HG03025 (cell line): ENCODE measurements at regions not wholly inside any gene's neighbourhood (a gene's known extent, or its start where the extent isn't known, plus 50 kb on each side); places are given as distances from the start of the nearest gene placed in this dataset.

Experiments used
- ATAC-seq: cut with Tn5 transposase; IDR thresholded peaks from one replicate; pipeline ENCODE4 v1.9.1; 2021; ENCODE audit warnings: mild to moderate bottlenecking, moderate library complexity; ENCODE audit not compliant: unreplicated experiment, low FRiP score

DNA sequence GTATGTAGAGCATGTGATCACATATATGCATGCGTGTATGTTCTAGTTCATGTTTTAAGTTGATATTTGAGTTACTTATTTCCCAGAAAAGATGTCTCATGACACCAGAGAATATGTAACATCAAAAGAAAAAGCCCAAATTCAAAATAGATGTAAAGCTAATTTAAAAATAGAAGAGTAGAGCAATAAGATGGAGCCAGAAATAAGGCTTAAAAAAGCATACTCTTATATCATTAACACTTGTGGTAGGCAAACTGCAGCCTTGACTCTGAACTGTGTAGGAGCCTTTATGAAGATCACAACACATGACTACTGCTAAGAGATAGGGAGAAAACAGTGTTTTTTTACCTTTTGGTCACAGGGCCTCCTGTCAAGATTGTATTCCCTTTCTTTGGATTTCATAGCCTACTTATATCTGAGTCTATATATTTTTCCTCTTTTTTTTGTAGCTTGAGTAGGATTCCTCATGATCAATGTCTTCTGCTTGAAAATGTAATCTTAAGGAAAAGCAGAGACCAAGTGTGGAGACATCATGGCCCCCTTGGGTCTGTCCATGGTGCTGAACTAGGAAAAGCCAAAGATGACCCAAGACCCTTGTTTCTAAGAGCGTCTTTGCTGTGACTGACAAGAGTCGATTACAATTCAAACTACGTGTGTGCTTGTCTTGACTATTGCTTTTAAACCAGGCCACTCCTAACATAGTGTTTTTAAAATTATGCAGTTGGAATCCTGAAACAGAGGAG is 390.4 kb downstream of the SHISA9 start:
- no peak for ATAC-seq

DNA sequence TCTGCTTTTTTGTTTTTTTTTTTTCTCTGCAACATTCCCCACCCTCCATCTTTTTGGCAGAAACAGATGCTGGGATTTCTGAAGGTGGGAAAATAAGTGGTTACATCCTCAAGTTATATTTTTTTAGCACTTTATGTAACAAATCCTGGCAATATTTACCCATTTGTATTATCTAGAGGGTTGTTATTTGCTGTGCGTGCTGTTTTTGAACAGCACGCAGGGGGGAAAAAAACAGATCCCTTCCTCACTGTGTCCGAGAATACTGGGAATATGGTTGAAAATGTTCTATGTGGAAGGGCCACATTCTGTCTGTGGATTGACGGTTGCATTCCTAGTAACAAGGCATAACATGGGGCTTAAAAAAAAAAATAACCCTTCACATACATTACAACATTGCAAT is 394.8 kb downstream of the SHISA9 start:
- no peak for ATAC-seq

DNA sequence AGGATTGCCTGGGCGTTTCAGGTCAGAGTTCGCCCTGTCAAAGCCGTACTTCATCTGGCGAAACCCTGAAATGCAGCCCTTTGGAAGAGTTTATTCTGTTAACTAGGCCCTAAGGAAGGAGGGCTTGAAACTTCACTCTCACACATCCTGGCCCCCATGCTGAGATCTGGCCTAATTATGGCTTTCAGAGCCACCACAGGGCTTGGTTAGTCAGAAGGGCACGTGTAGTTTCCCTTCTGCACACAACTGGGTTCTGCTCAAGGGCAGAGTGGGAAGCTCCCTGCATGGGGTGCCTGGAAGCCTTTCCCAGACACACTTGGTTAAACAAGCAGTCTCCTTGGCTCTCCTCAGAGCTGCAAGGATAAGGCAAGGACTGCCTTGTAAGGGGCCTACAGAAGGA is 397.3 kb downstream of the SHISA9 start:
- ATAC-seq = no peak

DNA sequence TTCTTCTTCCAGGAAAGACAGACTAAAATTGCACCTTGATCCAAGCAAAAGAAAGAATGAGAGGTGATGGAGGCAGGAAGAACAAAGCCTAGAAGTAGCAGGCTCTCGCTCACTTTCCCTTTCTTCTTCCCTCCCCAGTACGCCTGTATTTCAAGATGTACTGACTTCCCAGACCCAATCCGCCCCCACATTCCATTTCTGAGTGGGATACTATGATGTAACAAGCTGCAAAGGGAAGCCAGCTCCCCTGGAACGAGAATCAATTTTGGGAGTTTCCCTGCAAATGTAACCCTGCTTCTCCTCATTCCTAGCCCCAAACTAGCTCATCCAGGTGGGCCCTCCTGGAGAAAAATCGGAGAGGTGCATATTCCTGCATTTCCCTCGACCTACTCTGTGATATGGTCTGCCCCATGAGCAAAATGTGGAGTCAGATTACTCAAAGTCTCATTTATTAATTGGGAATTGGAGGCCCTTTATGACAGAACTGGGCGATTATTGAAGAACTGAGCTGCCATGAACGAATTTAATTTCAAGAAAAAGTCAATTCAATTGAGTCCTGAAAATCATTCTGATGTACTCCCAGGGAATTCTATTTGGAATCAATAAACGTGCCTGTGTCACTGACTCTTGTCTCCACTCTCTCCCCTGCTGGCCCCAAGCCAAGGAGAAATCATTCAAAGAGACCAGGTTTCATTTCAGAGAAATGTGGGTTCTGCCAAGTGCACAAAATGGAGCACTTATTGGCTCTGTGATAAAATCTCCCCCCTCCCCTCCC is 398.9 kb downstream of the SHISA9 start:
- no peak for ATAC-seq

DNA sequence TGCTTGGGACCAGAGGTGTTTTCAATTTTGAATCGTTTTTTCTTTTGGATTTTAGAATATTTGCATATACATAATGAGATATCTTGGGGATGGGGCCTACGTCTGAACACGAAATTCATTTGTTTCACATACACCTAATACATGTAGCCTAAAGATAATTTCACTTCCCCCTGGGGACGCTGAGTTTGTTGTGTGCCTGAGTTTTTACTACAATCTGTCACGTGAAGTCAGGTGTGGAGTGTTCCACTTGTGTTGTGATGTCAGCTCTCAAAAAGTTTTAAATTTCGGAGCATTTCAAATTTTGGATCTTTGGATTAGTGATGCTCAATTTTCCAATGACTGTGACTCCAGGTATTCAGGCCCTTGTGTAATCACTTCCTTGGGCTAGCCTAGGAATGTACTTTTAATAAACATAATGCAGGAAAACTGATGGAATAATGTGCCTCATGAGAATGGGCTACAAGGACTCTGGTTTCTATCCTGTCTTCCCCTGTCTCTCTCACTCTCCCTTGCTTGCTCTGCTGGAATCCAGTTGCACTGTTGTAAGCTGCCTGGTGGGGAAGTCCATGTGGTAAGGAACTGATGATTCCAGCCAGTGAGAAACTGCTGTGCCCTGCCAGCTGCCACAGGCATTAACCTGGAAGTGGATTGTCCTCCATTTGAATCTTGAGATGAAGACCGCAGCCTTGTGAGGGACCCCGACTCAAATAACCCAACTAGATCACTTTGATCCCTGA is 403.8 kb downstream of the SHISA9 start:
- ATAC-seq = no peak

DNA sequence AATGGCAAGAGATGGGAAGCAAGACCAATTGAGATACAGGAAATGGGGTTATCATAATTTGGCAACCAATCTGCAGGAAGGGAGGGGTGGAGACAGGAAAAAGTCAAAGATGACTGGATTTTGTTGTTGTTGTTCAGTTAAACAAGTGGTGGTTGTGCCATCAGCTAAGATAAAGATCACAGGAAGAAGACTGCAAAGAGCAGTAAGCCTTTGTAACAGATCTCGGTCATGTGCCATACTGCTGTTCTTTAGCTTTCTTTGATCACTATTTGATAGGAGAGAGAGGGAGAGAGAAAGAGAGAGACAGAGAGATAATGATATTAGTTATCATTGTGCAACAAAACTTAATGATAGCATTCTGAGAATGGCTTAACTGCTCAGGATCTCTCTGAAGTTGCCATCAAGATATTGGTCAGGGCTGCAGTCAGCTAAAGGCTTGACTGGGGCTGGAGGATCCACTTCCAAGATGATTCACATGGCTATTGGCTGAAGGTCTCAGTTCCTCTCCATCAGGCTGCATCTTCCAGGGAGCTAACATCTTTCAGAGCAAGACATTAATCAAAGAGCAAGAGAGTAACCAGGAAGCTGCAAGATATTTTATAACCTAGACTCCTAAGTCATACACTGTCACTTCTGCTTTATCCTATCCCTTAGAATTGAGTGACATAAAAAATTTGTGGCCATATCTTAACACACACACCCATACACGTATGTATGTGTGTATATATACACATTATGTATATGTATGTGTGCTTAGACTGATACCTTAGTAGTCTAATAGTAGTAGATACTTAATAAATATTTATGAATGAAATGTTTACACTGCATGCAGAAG is 405.0 kb downstream of the SHISA9 start:
- ATAC-seq = no peak

DNA sequence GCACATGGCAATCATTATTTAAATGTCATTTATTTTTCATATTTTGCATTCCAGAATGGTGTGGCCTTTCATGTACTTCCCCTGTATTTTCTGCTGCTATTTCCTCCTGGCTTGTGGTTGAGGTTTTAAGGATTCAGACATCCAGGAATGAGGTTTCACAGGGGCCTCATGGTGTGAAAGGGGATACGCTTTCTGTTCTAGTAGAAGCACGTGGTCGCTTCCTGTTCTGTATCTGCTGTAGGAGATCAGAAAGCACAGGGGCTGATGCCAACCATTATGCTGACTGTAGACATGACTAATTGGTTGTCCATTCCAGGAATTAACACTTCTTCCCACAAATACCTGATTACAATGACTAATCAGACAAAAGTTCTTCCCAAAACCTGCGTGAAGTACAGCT is 405.9 kb downstream of the SHISA9 start:
- ATAC-seq = no peak

DNA sequence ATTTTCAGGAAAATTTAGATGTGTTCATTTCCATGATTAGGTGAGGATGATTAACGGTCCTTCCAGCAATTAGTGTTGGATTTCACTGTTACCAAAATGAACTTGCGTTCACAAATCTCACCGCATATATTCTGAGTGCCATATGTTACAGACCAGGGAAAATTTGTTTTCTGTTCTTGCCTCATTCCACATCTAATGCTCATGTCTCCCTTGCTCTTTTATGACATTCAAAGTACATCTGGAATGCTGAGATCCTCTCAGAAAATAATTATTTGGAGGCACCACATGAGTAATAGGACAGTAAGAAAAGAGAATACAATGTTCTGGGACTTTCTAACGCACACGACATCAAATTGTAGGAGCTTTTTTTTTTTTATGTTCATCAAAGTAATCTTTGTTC is 406.5 kb downstream of the SHISA9 start:
- ATAC-seq = no peak

DNA sequence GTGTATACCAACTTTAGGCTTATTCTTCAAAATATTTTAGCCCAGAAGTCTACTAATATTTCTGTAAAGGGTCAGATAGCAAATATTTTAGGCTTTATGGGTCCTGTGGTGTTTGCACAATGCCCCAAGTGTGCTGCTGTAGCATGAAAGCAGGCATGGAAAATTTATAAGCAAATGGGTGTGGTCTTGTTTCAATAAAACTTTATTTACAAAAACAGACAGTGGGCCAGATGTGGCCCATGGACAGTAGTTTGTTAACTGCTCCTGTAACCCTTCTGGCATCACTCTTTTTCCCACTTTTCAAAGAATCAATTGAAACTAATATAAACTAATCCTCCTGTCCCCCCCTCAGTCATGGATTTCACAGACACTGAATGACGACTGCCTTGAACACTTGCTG is 410.7 kb downstream of the SHISA9 start:
- ATAC-seq = no peak

DNA sequence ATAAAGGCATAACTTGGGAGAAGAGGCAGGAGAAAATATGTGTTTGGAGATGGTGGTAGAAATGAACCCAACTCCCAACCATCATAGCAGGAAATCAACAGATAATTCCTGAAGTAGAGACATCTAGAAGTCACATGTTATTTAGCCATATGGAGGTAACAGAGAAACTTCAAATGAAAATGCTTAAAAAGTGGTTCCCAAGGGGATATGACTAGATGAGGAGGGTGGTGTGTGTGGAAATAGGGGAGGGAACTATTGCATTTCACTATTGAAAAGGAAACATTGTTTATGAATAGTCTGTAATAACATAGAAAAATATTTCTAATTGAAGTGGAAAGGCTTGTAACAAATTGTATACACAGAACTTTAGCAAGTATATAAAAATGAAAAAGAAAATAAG is 412.0 kb downstream of the SHISA9 start:
- no peak for ATAC-seq

DNA sequence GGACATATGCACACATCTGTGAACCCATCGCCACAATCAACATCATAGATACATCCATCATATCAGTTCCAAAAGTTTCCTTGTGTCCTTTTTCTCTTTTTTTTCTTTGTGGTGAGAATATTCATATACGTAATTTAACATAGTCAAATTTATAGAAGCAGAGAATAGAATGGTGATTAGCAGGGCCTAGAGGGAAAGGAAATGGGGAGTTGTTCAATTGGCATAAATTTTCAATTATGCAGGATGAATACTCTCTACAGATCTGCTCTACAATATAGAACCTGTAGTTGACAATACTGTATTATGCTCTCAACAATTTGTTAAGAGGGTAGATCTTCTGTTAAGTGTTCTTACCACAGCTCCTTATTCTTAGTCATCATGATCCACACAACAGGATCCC is 413.2 kb downstream of the SHISA9 start:
- ATAC-seq = no peak

DNA sequence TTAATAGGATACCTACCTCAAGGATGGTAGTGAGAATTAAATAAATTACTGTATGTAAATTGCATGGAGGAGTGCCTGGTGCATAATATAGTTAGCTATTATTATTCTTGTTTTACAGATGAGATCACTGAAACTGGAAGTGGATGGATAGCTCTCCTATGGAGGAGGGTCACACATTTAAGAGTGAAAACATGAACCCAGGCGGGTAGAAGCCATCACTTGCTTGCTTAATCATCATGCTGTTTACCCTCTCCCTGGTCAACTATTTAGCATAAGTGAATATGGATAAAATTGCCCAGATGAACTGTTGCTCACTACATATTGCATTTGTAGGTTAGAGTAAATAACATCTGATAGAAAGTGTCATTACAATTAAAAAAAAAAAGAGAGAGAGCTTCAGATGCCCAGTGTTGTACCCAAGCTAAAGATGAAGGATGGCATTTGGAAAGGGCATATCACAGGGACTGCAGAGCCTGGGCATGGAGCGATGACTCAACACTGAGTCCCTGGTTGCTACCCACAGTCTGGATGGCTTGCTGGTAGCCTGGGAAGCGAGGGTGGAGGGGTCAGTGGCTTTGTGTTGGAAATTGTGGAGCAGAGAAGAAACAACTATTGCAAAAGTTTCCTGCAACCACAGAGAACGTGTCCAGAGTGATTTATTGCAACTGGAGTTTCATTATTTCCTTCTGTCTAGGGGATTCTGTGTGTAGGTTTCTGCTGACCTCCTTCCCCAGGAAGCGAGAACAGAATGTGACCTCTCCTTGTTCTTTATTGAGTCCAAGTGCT is 414.4 kb downstream of the SHISA9 start:
- ATAC-seq = no peak

DNA sequence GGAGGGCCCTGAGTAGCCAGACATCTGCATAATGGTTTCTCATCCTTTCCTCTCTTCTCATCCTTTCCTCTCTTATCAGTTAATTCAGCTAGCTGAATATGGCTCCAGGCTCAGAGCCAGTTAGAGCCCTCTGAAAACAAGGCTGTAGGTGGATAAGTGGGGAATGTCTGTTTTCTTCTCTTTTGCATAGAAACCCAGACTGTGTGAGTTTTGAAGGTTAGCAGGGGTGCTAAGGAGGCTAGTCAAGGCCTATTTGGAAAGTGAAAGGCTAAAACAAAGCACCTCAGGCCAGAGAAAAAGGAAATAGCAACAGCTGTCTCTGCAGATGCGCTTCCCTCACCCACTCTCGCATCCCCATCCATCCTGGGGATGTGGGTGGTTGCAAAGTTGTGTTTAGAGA is 420.9 kb downstream of the SHISA9 start:
- no peak for ATAC-seq

DNA sequence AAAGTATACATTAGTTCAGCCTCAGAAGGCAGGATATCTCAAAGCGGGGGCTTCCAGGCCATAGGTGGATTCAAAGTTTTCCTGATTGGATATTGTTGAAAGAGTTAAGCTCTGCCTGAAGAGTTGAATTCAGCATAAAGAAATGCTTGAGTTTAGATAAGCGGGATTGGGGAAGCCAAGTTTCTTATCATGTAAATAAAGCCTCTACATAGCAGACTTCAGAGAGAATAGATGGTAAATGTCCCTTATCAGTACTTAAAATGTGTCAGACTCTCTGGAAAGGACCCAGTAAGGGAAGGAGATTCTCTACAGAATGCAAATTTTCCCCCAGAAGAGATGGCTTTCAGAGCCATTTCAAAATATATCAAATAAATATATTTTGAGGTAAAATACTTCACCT is 423.5 kb downstream of the SHISA9 start:
- no peak for ATAC-seq

DNA sequence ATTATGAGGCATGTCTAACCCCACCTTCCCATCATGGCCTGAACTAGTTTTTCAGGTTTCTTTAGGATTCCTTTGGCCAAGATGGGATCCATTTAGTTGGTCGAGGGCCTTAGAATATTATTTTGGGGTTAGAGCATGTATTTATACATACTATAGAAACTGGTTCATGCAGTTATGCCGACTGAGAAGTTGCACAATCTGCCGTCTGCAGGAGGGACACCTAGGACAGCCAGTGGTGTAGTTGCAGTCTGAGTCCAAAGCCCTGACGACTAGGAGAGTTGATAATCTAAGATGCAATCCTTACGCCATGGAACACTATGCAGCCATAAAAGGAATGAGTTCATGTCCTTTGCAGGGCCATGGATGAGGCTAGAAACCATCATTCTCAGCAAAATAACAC is 424.0 kb downstream of the SHISA9 start:
- ATAC-seq = no peak

DNA sequence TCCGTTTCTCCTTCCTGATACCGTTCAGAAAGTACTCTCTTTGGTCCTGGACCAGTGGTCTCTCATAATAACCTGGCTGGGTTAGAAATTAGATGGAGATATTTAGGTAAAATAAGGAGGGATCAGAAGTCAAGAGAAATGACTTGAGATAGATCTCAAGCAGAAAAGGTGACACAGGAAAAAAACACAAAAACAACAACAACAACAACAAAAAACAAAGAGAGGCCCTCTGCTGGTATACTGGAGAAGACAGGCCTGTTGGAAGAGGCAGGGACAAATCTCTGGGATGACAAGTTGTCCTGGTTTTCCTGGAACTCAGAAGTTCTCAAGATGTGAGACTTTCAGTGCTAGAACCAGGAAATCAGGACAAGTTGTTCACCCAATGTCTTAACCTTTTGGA is 430.5 kb downstream of the SHISA9 start:
- no peak for ATAC-seq

DNA sequence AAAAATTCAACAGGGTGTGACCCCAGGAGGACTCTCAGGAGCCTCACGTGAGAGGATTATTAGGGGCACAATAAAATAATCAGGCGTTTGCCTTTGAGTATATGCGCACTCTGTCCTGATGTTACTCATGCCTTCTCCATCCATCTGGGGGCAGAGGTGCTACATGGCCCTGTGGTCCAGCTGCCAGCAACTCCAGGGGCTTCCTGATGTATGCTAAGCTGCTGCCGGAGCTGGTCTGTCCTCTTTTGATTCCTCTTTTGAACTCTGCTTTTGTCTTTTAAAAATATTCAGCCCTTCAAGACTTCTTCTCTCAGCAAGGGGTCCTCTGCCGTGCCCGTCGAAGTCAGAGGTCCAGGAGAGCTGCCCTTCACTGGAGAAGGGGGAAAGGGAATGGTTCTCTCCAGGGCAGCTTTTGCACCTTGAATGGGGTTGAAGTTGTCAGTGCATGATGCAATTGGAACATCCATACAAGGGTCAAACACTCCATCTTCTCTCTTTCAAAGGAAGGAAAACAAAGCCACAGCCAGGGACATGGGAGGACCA is 431.4 kb downstream of the SHISA9 start:
- ATAC-seq = no peak

DNA sequence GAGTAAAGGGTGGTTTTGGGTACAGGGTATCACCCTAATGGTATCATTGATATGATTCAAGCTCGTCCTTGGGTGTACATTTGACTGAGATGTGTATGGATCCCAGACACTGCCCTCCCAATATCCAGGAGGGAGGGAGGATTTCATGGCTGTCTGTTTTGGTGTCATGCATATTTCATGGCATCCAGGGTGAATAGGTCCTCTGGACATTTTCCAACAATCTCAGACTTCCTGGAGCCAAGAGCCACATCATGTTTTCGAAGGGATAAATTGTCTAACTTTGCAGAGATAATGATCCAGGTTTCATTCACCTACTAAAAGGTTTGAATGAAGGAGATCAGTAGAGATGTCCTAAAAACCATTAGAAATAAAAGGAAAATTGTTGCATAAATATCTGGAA is 431.9 kb downstream of the SHISA9 start:
- ATAC-seq = no peak

DNA sequence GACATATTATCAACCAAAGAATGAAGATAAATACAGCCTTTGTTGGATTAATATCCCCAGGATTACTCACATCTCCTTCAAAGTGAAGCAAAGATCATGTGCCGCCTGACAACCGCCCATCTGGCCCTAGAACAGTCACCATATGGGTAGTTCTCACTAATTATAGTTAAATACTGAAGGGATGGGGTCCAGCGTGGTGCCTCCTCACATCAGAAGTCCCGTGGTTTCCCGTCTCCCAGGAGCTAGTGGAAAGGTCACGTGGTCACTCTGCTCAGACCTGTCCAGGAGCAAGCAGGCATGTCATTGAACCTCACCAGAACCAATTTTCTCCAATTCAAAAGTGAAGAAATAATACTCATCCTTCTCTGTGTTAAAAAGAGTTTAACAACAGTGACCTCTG is 434.5 kb downstream of the SHISA9 start:
- ATAC-seq = no peak

DNA sequence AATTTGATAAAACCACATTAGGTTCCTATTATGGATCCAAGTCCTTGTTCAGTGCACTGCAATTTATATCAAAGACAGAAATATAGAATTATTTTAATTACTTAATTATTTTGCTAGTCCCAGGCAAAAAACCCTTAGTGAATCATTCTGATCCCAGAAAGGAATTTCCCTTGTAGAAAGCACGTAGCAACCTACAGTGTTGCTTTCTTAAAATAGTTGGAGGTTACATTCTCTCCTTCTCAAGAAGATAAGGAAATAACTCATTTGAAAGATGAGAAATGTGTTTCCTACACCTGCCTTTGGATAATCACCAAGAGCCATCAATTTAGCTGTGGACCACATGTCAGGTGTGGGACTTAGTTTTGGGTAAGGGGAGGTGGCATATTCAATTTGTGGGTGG is 434.9 kb downstream of the SHISA9 start:
- ATAC-seq = no peak
